ENCODE measurements at regions not wholly inside any gene's neighbourhood (a gene's known extent, or its start where the extent isn't known, plus 50 kb on each side); places are given as distances from the start of the nearest gene placed in this dataset.

DNA sequence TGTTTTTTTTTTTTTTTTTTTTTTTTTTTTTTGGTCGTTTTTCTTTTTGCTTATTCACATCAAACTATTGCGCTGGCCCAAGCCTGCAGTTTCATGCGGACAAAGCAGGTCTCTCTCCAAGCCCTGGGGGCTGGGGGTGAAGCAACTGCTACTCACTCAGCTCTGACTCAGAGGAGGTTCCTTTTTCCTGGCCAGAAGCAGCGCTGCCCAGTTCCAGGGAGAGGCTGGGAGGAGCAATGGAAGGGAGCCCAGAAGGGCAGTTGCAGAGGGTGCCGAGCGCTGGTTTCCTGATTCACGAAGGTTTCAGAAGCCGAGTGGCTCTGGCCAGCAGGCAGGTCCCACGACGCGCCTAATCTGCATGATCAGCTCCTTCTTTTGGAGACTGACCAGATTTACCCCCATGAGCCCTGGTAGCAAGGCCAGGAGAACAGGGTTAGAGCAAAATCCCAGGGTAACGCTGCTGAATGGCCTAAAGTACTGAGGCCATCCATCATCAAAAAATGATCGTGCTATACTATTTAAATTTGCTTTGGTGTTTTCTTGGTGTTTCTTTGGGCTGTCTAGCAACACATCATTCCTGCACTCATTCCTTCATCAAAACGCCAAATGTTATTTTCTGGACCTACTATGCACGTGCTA, 144.7 kb upstream of the SOX9 start:
- Histone ChIP-seq H3K36me3 (no peaks in the 10 kb centered on the region), H3K9me3 (peaks cover 0 to 6% of the 10 kb centered on the region in 2 donors), H3K27ac (peak overlapping the region in 1 of 2 donors; percentile 74), H3K27me3 (no peaks in the 10 kb centered on the region), H3K4me1 (peaks cover 0 to 4% of the 10 kb centered on the region in 2 donors), H3K4me3 (no peak overlapping the region)
- peak; percentile 94 for DNase-seq (ENCODE audit: low spot score)
- TF ChIP-seq, protein P1, sequence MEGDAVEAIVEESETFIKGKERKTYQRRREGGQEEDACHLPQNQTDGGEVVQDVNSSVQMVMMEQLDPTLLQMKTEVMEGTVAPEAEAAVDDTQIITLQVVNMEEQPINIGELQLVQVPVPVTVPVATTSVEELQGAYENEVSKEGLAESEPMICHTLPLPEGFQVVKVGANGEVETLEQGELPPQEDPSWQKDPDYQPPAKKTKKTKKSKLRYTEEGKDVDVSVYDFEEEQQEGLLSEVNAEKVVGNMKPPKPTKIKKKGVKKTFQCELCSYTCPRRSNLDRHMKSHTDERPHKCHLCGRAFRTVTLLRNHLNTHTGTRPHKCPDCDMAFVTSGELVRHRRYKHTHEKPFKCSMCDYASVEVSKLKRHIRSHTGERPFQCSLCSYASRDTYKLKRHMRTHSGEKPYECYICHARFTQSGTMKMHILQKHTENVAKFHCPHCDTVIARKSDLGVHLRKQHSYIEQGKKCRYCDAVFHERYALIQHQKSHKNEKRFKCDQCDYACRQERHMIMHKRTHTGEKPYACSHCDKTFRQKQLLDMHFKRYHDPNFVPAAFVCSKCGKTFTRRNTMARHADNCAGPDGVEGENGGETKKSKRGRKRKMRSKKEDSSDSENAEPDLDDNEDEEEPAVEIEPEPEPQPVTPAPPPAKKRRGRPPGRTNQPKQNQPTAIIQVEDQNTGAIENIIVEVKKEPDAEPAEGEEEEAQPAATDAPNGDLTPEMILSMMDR (IDR thresholded peaks at IDR 0.05), result no peak

DNA sequence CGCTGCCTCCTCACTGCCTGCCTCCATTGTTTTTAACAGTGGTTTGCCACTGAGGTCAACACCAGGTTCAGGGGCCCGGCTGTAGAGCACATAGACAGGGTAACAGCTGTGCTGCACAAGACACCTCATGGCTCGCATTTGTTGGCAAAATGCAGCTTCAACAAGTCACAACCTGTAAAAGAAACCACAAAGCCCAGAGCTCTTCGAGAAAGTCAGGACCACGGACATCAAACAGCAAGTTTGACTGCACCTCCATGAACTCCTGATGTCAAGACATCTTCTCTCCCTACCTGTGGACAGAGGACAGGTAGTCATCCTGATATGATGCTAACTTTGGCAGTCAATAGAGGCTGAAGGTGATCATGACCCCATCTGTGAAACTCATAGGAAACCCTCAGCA, 142.4 kb upstream of the SOX9 start:
- Histone ChIP-seq H3K4me1 (peaks cover 0 to 4% of the 10 kb centered on the region in 2 donors), H3K27ac (no peak overlapping the region), H3K9me3 (peaks cover 0 to 6% of the 10 kb centered on the region in 2 donors), H3K27me3 (no peaks in the 10 kb centered on the region), H3K4me3 (no peak overlapping the region), H3K36me3 (no peaks in the 10 kb centered on the region)
- no peak for DNase-seq (ENCODE audit: low spot score)
- TF ChIP-seq, protein P1 (IDR thresholded peaks at IDR 0.05), result no peak

DNA sequence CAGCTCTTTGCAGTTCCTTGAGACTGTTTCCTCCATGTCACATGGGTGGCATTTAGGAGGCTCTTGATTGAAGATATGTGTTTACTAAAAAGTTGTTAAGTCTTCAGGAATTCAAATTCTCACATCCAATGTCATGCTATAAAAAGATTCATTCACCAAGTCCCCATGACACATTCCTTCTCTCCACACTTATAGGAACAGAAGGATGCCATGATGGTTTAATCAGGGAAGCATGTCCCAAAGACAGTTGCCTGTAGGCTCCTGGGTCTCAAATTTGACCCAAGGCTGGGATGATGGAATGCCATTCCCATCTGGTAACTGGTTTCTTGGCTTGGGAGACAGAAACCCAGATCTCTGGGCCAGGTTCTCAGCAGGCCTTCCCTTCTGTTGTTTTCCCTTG, 140.6 kb upstream of the SOX9 start:
- Histone ChIP-seq H3K4me3 (no peak overlapping the region), H3K9me3 (peaks cover 0 to 6% of the 10 kb centered on the region in 2 donors), H3K4me1 (no peaks in the 10 kb centered on the region), H3K27ac (no peak overlapping the region), H3K36me3 (no peaks in the 10 kb centered on the region), H3K27me3 (no peaks in the 10 kb centered on the region)
- DNase-seq (ENCODE audit: low spot score), result no peak
- TF ChIP-seq, protein P1 (IDR thresholded peaks at IDR 0.05), result no peak

DNA sequence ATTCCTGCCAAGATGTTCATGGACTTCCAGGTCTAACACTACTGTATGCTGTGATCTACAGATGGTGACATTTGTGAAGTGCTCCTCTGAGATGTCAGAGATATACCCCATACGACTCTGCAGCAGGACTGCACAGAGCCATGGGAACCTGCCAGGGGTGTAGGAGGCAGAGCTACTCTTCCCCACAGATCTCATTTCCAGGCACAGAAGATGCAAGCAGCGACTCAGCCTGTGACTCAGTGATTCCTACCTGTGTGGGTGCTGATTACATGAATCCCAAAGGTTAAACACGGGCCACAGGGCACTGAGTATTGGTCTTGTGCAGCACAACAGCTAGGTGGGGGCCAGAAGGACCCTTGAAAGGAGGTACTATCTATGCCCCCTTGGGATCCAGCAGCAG, 137.0 kb upstream of the SOX9 start:
- Histone ChIP-seq H3K36me3 (no peaks in the 10 kb centered on the region), H3K9me3 (peaks cover 0 to 3% of the 10 kb centered on the region in 2 donors), H3K4me1 (no peaks in the 10 kb centered on the region), H3K27ac (no peak overlapping the region), H3K27me3 (no peaks in the 10 kb centered on the region), H3K4me3 (no peak overlapping the region)
- no peak for DNase-seq (ENCODE audit: low spot score)
- TF ChIP-seq, protein P1 (IDR thresholded peaks at IDR 0.05), result no peak

DNA sequence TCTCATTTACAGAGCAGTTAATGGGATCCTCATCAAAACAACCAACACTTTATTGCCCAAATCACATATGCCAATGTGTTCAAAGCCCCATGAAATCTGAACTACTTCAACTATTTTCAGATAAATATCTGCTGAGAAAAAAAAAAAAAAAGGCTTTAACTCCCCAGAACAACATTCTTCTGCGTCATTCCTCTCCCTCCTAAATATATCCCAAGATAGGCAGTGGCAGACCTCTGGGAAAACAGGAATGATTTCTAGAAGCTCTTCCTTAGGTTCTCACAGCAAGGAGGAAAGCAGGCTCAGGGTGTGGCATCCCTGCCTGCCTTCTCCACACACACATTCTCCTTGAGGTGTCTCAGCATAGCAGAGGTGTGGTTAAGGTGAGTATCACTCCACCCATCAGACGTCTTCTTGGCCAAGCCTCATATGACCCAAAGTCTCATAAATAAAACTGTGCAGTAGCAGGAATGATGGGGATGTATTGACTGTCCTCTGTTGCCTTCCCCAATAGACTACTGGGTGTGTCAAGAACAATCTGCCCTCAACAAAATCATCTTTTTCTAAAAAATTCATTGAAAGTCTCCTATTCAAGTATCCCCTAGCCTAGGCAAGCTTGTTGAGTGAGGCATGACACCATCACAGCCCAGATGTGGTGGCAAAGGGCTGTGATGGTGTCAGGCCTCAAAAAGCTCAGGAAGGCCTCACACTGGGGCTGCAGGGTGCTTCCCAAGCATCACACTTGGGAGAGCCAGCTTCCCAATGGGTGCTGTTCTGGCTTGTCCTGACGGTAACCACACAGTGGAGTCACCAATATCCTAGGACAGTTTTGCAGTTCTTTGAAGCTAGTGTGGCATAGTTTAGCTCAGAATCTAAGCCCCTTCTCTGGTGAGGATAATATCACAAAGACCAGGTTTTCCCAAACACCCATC, 135.4 kb upstream of the SOX9 start:
- no peaks in the 10 kb centered on the region for H3K4me1 ChIP-seq
- DNase-seq (ENCODE audit: low spot score), result no peak
- H3K27me3 ChIP-seq, result no peaks in the 10 kb centered on the region
- H3K27ac ChIP-seq, result no peak overlapping the region
- no peak overlapping the region for H3K4me3 ChIP-seq
- H3K9me3 ChIP-seq, result no peaks in the 10 kb centered on the region
- no peaks in the 10 kb centered on the region for H3K36me3 ChIP-seq
- TF ChIP-seq, protein P1 (IDR thresholded peaks at IDR 0.05), result no peak
